HG03139 (cell line): ENCODE measurements at regions not wholly inside any gene's neighbourhood (a gene's known extent, or its start where the extent isn't known, plus 50 kb on each side); places are given as distances from the start of the nearest gene placed in this dataset.
"Not testable (repeated sequence)": the region's sequence is repeated elsewhere in the genome, so short reads cannot be mapped to it uniquely, and the experiment has no call there.

Source experiments
- ATAC-seq: cut with Tn5 transposase; IDR thresholded peaks from one replicate; pipeline ENCODE4 v1.9.1; 2021; ENCODE audit not compliant: unreplicated experiment

- ATAC-seq: no peak
Measured at GRCh38 chr1:47656719-47657685, 219.2 kb downstream of the FOXD2 start.

GRCh38 chr1:47658161-47658920 is 220.5 kb downstream of the FOXD2 start:
- no peak for ATAC-seq

- no peak for ATAC-seq
Measured at GRCh38 chr1:47659146-47659545, 221.3 kb downstream of the FOXD2 start.

- no peak for ATAC-seq
Measured at GRCh38 chr1:47660622-47661021, 222.8 kb downstream of the FOXD2 start.

- ATAC-seq: no peak
Measured at GRCh38 chr1:47661040-47661439, 223.2 kb downstream of the FOXD2 start.

GRCh38 chr1:47662068-47662467 is 224.2 kb downstream of the FOXD2 start:
- ATAC-seq: no peak

GRCh38 chr1:47663286-47663685 is 225.4 kb downstream of the FOXD2 start:
- no peak for ATAC-seq

GRCh38 chr1:47664356-47664755 is 226.5 kb downstream of the FOXD2 start:
- no peak for ATAC-seq

GRCh38 chr1:47664896-47665295 is 227.1 kb downstream of the FOXD2 start:
- not testable (repeated sequence) for ATAC-seq

GRCh38 chr1:47669081-47669585 is 231.3 kb downstream of the FOXD2 start:
- no peak for ATAC-seq

- no peak for ATAC-seq
Measured at GRCh38 chr1:47672622-47673021, 234.8 kb downstream of the FOXD2 start.

GRCh38 chr1:47674189-47674588 is 236.3 kb downstream of the FOXD2 start:
- ATAC-seq: no peak

GRCh38 chr1:47675047-47675675 is 237.3 kb downstream of the FOXD2 start:
- ATAC-seq: no peak

GRCh38 chr1:47675721-47676120 is 237.9 kb downstream of the FOXD2 start:
- ATAC-seq: no peak

GRCh38 chr1:47676311-47677054 is 238.6 kb downstream of the FOXD2 start:
- ATAC-seq: no peak

- no peak for ATAC-seq
Measured at GRCh38 chr1:47677241-47677940, 239.5 kb downstream of the FOXD2 start.

GRCh38 chr1:47678464-47678980 is 240.7 kb downstream of the FOXD2 start:
- no peak for ATAC-seq

GRCh38 chr1:47679301-47679791 is 241.5 kb downstream of the FOXD2 start:
- no peak for ATAC-seq

- no peak for ATAC-seq
Measured at GRCh38 chr1:47679826-47680225, 242.0 kb downstream of the FOXD2 start.
